ENCODE measurements at regions not wholly inside any gene's neighbourhood (a gene's known extent, or its start where the extent isn't known, plus 50 kb on each side); places are given as distances from the start of the nearest gene placed in this dataset.

DNA sequence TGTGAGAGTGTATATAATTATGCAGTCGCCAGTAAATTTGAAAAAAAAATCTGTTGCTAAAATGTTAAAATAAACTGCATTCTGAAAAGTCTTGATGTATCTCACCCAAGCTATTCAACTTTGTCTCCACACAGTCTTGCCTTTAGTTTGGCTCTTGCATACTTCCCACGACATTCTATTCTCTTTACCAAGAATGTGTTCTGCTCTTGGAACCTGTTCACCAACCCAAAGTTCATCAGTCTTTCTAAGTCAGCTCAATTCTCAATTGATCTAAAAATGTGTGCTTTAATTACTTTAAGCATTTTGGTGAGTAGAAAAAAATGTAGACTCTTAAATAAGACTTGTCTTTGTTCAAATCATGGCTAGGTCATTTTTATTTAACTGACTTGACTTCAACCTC, 657.7 kb upstream of the TBL1XR1 start:
- TF ChIP-seq POLR2AphosphoS5 (IDR thresholded peaks at IDR 0.05; ENCODE audit: low read depth, low read length) (no peak), POLR2A (IDR thresholded peaks at IDR 0.05; ENCODE audit: low read depth, low read length) (no peak)

Data from GM12891 (cell line).